ENCODE measurements at regions not wholly inside any gene's neighbourhood (a gene's known extent, or its start where the extent isn't known, plus 50 kb on each side); places are given as distances from the start of the nearest gene placed in this dataset.

- 74 to 89% methylated on average over 3 to 4 of the region's 4 CpGs for WGBS, 2 donors (ENCODE audit: low coverage in 1 of 2)
- H3K4me3 ChIP-seq = no peak overlapping the region
- H3K36me3 ChIP-seq = no peaks in the 10 kb centered on the region
These were observed 50.8 kb upstream of the TMEM108 start for GRCh38 chr3:132987396-132987795.

DNA sequence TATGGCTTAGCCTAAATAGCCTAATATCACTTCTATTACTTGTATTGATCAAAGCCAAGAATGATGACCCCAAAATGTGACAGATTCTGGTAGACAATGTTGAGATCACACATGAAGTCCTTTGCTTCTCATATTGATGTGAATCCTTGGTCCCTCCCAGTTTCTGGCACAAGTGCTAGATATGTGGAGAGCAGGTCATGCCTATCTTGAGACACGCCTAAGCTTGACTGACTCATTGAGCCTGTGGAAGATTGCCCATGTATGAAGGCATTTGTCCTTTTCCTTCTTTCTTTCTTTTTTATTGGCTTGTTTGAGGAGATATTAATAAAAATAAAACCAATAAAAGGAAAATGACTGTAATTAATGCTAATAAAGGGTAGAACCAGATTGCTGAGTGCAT, 54.0 kb upstream of the TMEM108 start:
- H3K36me3 ChIP-seq = no peaks in the 10 kb centered on the region
- H3K4me1 ChIP-seq = no peaks in the 10 kb centered on the region
- H3K4me3 ChIP-seq = no peak overlapping the region
- 83 to 89% methylated on average over 1 of the region's 1 CpG for WGBS, 2 donors (ENCODE audit: low coverage in 1 of 2)
- no peak overlapping the region for H3K27ac ChIP-seq
- no peak for ATAC-seq
- TF ChIP-seq POLR2AphosphoS5 (IDR thresholded peaks at IDR 0.05) = no peak
- no peak for TF ChIP-seq POLR2A (IDR thresholded peaks at IDR 0.05)
- TF ChIP-seq EP300 (IDR thresholded peaks at IDR 0.05) = no peak
- TF ChIP-seq, protein P1, sequence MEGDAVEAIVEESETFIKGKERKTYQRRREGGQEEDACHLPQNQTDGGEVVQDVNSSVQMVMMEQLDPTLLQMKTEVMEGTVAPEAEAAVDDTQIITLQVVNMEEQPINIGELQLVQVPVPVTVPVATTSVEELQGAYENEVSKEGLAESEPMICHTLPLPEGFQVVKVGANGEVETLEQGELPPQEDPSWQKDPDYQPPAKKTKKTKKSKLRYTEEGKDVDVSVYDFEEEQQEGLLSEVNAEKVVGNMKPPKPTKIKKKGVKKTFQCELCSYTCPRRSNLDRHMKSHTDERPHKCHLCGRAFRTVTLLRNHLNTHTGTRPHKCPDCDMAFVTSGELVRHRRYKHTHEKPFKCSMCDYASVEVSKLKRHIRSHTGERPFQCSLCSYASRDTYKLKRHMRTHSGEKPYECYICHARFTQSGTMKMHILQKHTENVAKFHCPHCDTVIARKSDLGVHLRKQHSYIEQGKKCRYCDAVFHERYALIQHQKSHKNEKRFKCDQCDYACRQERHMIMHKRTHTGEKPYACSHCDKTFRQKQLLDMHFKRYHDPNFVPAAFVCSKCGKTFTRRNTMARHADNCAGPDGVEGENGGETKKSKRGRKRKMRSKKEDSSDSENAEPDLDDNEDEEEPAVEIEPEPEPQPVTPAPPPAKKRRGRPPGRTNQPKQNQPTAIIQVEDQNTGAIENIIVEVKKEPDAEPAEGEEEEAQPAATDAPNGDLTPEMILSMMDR (IDR thresholded peaks at IDR 0.05) = no peak
- H3K27me3 ChIP-seq = no peaks in the 10 kb centered on the region
- no peaks in the 10 kb centered on the region for H3K9me3 ChIP-seq

More at GRCh38 chr3:132987396-132987795, 50.8 kb upstream of the TMEM108 start:
- no peak for TF ChIP-seq EP300 (IDR thresholded peaks at IDR 0.05)
- no peak overlapping the region for H3K27ac ChIP-seq
- no peaks in the 10 kb centered on the region for H3K27me3 ChIP-seq
- no peaks in the 10 kb centered on the region for H3K4me1 ChIP-seq
- no peak for ATAC-seq
- no peaks in the 10 kb centered on the region for H3K9me3 ChIP-seq

GRCh38 chr3:132983143-132983770, 54.9 kb upstream of the TMEM108 start:
- ATAC-seq = no peak
- TF ChIP-seq POLR2A (IDR thresholded peaks at IDR 0.05) = no peak
- TF ChIP-seq POLR2AphosphoS5 (IDR thresholded peaks at IDR 0.05) = no peak
- TF ChIP-seq EP300 (IDR thresholded peaks at IDR 0.05) = no peak
- TF ChIP-seq, protein P1 (IDR thresholded peaks at IDR 0.05) = no peak
- no peaks in the 10 kb centered on the region for H3K36me3 ChIP-seq
- H3K4me3 ChIP-seq = no peak overlapping the region
- no peaks in the 10 kb centered on the region for H3K4me1 ChIP-seq
- WGBS, 2 donors (ENCODE audit: low coverage in 1 of 2) = 42 to 73% methylated on average over 1 of the region's 1 CpG
- H3K27ac ChIP-seq = no peak overlapping the region
- no peaks in the 10 kb centered on the region for H3K9me3 ChIP-seq
- no peaks in the 10 kb centered on the region for H3K27me3 ChIP-seq

DNA sequence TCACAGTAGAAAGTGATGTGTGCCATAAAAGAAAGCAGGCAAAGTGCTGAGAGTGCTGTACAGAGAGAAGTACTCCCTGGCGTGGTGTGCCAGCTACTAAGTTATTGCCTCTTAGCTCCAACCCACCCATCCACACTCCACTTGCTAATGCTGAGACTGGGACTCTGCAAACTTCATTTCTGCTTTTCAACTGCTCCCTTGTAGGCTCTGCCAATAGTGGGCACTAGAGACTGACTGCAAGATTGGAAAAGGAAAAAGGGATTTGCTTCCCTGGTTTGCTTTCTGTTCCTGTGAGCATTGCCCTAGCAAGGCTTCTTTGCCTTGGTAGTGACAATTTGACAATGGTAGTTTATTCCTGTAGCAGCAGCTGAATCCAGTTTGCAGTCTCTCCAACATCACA, 56.5 kb upstream of the TMEM108 start:
- Histone ChIP-seq H3K9me3 (no peaks in the 10 kb centered on the region), H3K36me3 (no peaks in the 10 kb centered on the region), H3K4me1 (no peaks in the 10 kb centered on the region), H3K4me3 (no peak overlapping the region), H3K27ac (no peak overlapping the region), H3K27me3 (no peaks in the 10 kb centered on the region)
- TF ChIP-seq POLR2AphosphoS5 (IDR thresholded peaks at IDR 0.05) = no peak
- TF ChIP-seq EP300 (IDR thresholded peaks at IDR 0.05) = no peak
- TF ChIP-seq, protein P1 (IDR thresholded peaks at IDR 0.05) = no peak
- no peak for TF ChIP-seq POLR2A (IDR thresholded peaks at IDR 0.05)
- no peak for ATAC-seq
- 78 to 100% methylated on average over 1 of the region's 1 CpG for WGBS, 2 donors (ENCODE audit: low coverage in 1 of 2)

DNA sequence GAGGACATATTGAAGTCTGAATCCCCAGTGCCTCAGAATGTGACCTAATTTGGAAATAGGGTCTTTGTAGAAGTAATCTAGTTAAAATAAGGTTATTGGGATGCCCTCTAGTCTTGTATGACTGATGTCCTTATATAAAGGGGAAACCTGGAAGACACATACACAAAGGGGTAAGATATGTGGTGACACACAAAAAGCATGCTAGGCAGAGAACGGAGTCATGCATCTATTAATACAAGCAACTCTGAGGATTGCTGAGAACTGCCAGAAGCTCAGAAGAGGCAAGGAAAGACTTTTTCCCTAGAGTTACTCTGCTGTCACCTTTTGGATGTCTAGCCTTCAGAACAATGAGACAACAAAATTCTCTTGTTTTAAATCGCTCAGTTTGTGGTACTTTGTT, 58.1 kb upstream of the TMEM108 start:
- Histone ChIP-seq H3K4me1 (no peaks in the 10 kb centered on the region), H3K27me3 (no peaks in the 10 kb centered on the region), H3K27ac (no peak overlapping the region), H3K9me3 (no peaks in the 10 kb centered on the region), H3K4me3 (no peak overlapping the region), H3K36me3 (no peaks in the 10 kb centered on the region)
- TF ChIP-seq, protein P1 (IDR thresholded peaks at IDR 0.05) = no peak
- TF ChIP-seq POLR2AphosphoS5 (IDR thresholded peaks at IDR 0.05) (no peak), EP300 (IDR thresholded peaks at IDR 0.05) (no peak), POLR2A (IDR thresholded peaks at IDR 0.05) (no peak)
- ATAC-seq = no peak
- WGBS, 2 donors (ENCODE audit: low coverage in 1 of 2) = 83 to 88% methylated on average over 2 of the region's 2 CpGs
